ENCODE measurements at regions not wholly inside any gene's neighbourhood (a gene's known extent, or its start where the extent isn't known, plus 50 kb on each side); places are given as distances from the start of the nearest gene placed in this dataset.
"Not testable (repeated sequence)": the region's sequence is repeated elsewhere in the genome, so short reads cannot be mapped to it uniquely, and the experiment has no call there.

GRCh38 chr7:42572561-42572960 lies 335.6 kb upstream of the GLI3 start:
- intact Hi-C loops (cut with DNase I) = no loop called here
- no peak for TF ChIP-seq CTCF (IDR thresholded peaks at IDR 0.05)
- Histone ChIP-seq H3K9ac (ENCODE audit: low read depth in 2 of 2, low read length in 2 of 2) (no peak overlapping the region), H3K27me3 (no peaks in the 10 kb centered on the region), H3K36me3 (no peaks in the 10 kb centered on the region), H3K4me1 (no peaks in the 10 kb centered on the region), H3K27ac (no peak overlapping the region), H3K4me3 (no peak overlapping the region), H3K9me3 (no peaks in the 10 kb centered on the region)
- DNase-seq = no peak

GRCh38 chr7:42572056-42572455 lies 335.0 kb upstream of the GLI3 start:
- Histone ChIP-seq H3K4me3 (no peak overlapping the region), H3K9me3 (no peaks in the 10 kb centered on the region), H3K27me3 (no peaks in the 10 kb centered on the region), H3K27ac (no peak overlapping the region), H3K36me3 (no peaks in the 10 kb centered on the region), H3K4me1 (no peaks in the 10 kb centered on the region), H3K9ac (ENCODE audit: low read depth in 2 of 2, low read length in 2 of 2) (no peak overlapping the region)
- TF ChIP-seq CTCF (IDR thresholded peaks at IDR 0.05) = no peak
- intact Hi-C loops (cut with DNase I) = no loop called here
- no peak for DNase-seq

GRCh38 chr7:42570944-42571343 lies 333.9 kb upstream of the GLI3 start:
- no peak overlapping the region for H3K9ac ChIP-seq (ENCODE audit: low read depth in 2 of 2, low read length in 2 of 2)
- TF ChIP-seq CTCF (IDR thresholded peaks at IDR 0.05) = no peak
- no peak overlapping the region for H3K4me3 ChIP-seq
- DNase-seq = no peak
- no peaks in the 10 kb centered on the region for H3K4me1 ChIP-seq
- no peaks in the 10 kb centered on the region for H3K36me3 ChIP-seq
- no peaks in the 10 kb centered on the region for H3K27me3 ChIP-seq
- intact Hi-C loops (cut with DNase I) = no loop called here
- no peaks in the 10 kb centered on the region for H3K9me3 ChIP-seq
- H3K27ac ChIP-seq = no peak overlapping the region

- no peaks in the 10 kb centered on the region for H3K4me1 ChIP-seq
- no peak overlapping the region for H3K9ac ChIP-seq (ENCODE audit: low read depth in 2 of 2, low read length in 2 of 2)
- no peak for DNase-seq
- no peak overlapping the region for H3K4me3 ChIP-seq
- H3K27ac ChIP-seq = no peak overlapping the region
- H3K9me3 ChIP-seq = no peaks in the 10 kb centered on the region
- no peaks in the 10 kb centered on the region for H3K36me3 ChIP-seq
- no peak for TF ChIP-seq CTCF (IDR thresholded peaks at IDR 0.05)
- intact Hi-C loops (cut with DNase I) = no loop called here
- no peaks in the 10 kb centered on the region for H3K27me3 ChIP-seq
Measured at GRCh38 chr7:42567051-42567450, 330.0 kb upstream of the GLI3 start.

- H3K27me3 ChIP-seq = no peaks in the 10 kb centered on the region
- H3K4me3 ChIP-seq = no peak overlapping the region
- H3K9ac ChIP-seq (ENCODE audit: low read depth in 2 of 2, low read length in 2 of 2) = no peak overlapping the region
- no peaks in the 10 kb centered on the region for H3K4me1 ChIP-seq
- no peak for DNase-seq
- H3K36me3 ChIP-seq = no peaks in the 10 kb centered on the region
- H3K27ac ChIP-seq = no peak overlapping the region
- no peak for TF ChIP-seq CTCF (IDR thresholded peaks at IDR 0.05)
- H3K9me3 ChIP-seq = no peaks in the 10 kb centered on the region
- intact Hi-C loops (cut with DNase I) = no loop called here
Measured at GRCh38 chr7:42561797-42562196, 324.8 kb upstream of the GLI3 start.

GRCh38 chr7:42560866-42561265 lies 323.9 kb upstream of the GLI3 start:
- intact Hi-C loops (cut with DNase I) = no loop called here
- no peaks in the 10 kb centered on the region for H3K9me3 ChIP-seq
- no peaks in the 10 kb centered on the region for H3K36me3 ChIP-seq
- H3K27me3 ChIP-seq = no peaks in the 10 kb centered on the region
- H3K4me3 ChIP-seq = no peak overlapping the region
- TF ChIP-seq CTCF (IDR thresholded peaks at IDR 0.05) = no peak
- DNase-seq = no peak
- no peak overlapping the region for H3K27ac ChIP-seq
- no peak overlapping the region for H3K9ac ChIP-seq (ENCODE audit: low read depth in 2 of 2, low read length in 2 of 2)
- no peaks in the 10 kb centered on the region for H3K4me1 ChIP-seq

- H3K27ac ChIP-seq; H3K4me1 ChIP-seq; H3K4me3 ChIP-seq; DNase-seq; H3K9ac ChIP-seq (ENCODE audit: low read depth in 2 of 2, low read length in 2 of 2); intact Hi-C loops (cut with DNase I); H3K27me3 ChIP-seq; H3K9me3 ChIP-seq; H3K36me3 ChIP-seq: not testable (repeated sequence)
Measured at GRCh38 chr7:42554932-42555331, 317.9 kb upstream of the GLI3 start.

Measured in colonic mucosa (tissue), 4 donors.